OCI-LY7 (cell line): ENCODE measurements at regions not wholly inside any gene's neighbourhood (a gene's known extent, or its start where the extent isn't known, plus 50 kb on each side); places are given as distances from the start of the nearest gene placed in this dataset.

Experiments
- BruUV-seq: library from RNA; stranded (reverse); fragments of 400-500 nt; replicated peaks from 2 replicates; lab custom pipeline; 2021; lab: Mats Ljungman, UMichigan
- CTCF ChIA-PET: fragments of 300-600 bp; sonication (Branson Sonifier 250); formaldehyde crosslinking; loops from one replicate; lab custom pipeline; 2022; ENCODE audit warnings: antibody characterized with exemption; ENCODE audit not compliant: unreplicated experiment; lab: Charles Lee
- POLR2A ChIA-PET: fragments of 300-600 bp; sonication (Branson Sonifier 250); formaldehyde crosslinking; loops from one replicate; lab custom pipeline; 2022; ENCODE audit warnings: antibody characterized with exemption; lab: Charles Lee
- DNase-seq: peaks from one replicate; pipeline ENCODE4 v3.0.0-alpha.2; 2015; ENCODE audit warnings: low spot score
- H2AFZ ChIP-seq: fragments of 200-600 bp; sonication (generic), shearing (Covaris generic); 2 replicates; pipeline ENCODE4 v1.6.1; 2014; ENCODE audit warnings: mild to moderate bottlenecking, antibody characterized with exemption, low read length, moderate library complexity
- H3K27ac ChIP-seq: fragments of 200-600 bp; sonication (generic); 2 replicates; pipeline ENCODE4 v1.5.1; 2014; ENCODE audit warnings: mixed run types, low read depth, mild to moderate bottlenecking, moderate library complexity, low read length, inconsistent platforms; ENCODE audit not compliant: poor library complexity, severe bottlenecking
- H3K36me3 ChIP-seq: fragments of 200-600 bp; sonication (generic); 2 replicates; pipeline ENCODE4 v1.6.1; 2014; ENCODE audit warnings: mild to moderate bottlenecking, antibody characterized with exemption, low read length, moderate library complexity, mixed read lengths; ENCODE audit not compliant: insufficient read depth
- H3K4me1 ChIP-seq: fragments of 200-600 bp; sonication (generic); 2 replicates; pipeline ENCODE4 v1.5.1; 2014; ENCODE audit warnings: mild to moderate bottlenecking, low read length; ENCODE audit not compliant: insufficient read depth, poor library complexity, severe bottlenecking
- H3K4me2 ChIP-seq: fragments of 200-600 bp; sonication (generic); 2 replicates; pipeline ENCODE4 v1.6.1; 2014; ENCODE audit warnings: mild to moderate bottlenecking, low read length
- H3K4me3 ChIP-seq: fragments of 200-600 bp; sonication (generic); 2 replicates; pipeline ENCODE4 v1.5.1; 2014; ENCODE audit warnings: mild to moderate bottlenecking, low read depth, low read length; ENCODE audit not compliant: poor library complexity, severe bottlenecking
- H3K79me2 ChIP-seq: fragments of 200-600 bp; sonication (generic); 2 replicates; pipeline ENCODE4 v1.6.1; 2016; ENCODE audit warnings: low read depth, mild to moderate bottlenecking, low read length, moderate library complexity, mixed read lengths; ENCODE audit not compliant: insufficient read depth
- H3K9me2 ChIP-seq: fragments of 200-600 bp; sonication (generic); 2 replicates; pipeline ENCODE4 v1.6.1; 2016; ENCODE audit warnings: mild to moderate bottlenecking, low read length, mixed read lengths; ENCODE audit not compliant: insufficient read depth
- H3K9me3 ChIP-seq: fragments of 200-600 bp; sonication (generic); 2 replicates; pipeline ENCODE4 v1.6.1; 2014; ENCODE audit warnings: mild to moderate bottlenecking, mixed run types, low read length, mixed read lengths
- H4K20me1 ChIP-seq: fragments of 200-600 bp; sonication (generic); 2 replicates; pipeline ENCODE4 v1.6.1; 2014; ENCODE audit warnings: mild to moderate bottlenecking, antibody characterized with exemption, low read length, moderate library complexity, mixed read lengths; ENCODE audit not compliant: insufficient read depth
- EZH2phosphoT487 ChIP-seq: fragments of 200-600 bp; sonication (generic); IDR thresholded peaks from 2 replicates; pipeline ENCODE4 v1.6.1; 2018; ENCODE audit warnings: low read depth, borderline replicate concordance, mild to moderate bottlenecking, mixed run types, antibody characterized with exemption, low read length, moderate library complexity, mixed read lengths
- intact Hi-C: fragments of 100-400 bp; cut with micrococcal nuclease; formaldehyde crosslinking; loops from one replicate; pipeline ENCODE4 v1.10.0; 2022; ENCODE audit not compliant: unreplicated experiment
- TF ChIP-seq, protein P1 (sequence below): fragments of 200-600 bp; sonication (generic); conservative IDR thresholded peaks from 2 replicates; pipeline ENCODE4 v1.5.1; 2014; ENCODE audit warnings: mild to moderate bottlenecking, antibody characterized with exemption, low read length, moderate library complexity, mixed read lengths

- Histone ChIP-seq H3K4me2 (no peak overlapping the region), H4K20me1 (no peaks in the 10 kb centered on the region), H3K36me3 (no peaks in the 10 kb centered on the region), H3K9me2 (no peaks in the 10 kb centered on the region; the same call in 1 of the 2 replicates), H3K79me2 (no peaks in the 10 kb centered on the region), H3K9me3 (no peaks in the 10 kb centered on the region), H3K4me1 (no peaks in the 10 kb centered on the region), H3K4me3 (no peak overlapping the region), H3K27ac (no peak overlapping the region), H2AFZ (no peak overlapping the region)
- intact Hi-C loops: no loop called here
- ChIA-PET POLR2A (interaction anchor here (1.2 kb wide), 1 partner anchor 10 kb away, joined by 3 read pairs; no protein-coding TSS in a partner anchor), CTCF (no interaction called here)
- DNase-seq: no peak
- BruUV-seq: no TSS peak
- TF ChIP-seq, protein P1, sequence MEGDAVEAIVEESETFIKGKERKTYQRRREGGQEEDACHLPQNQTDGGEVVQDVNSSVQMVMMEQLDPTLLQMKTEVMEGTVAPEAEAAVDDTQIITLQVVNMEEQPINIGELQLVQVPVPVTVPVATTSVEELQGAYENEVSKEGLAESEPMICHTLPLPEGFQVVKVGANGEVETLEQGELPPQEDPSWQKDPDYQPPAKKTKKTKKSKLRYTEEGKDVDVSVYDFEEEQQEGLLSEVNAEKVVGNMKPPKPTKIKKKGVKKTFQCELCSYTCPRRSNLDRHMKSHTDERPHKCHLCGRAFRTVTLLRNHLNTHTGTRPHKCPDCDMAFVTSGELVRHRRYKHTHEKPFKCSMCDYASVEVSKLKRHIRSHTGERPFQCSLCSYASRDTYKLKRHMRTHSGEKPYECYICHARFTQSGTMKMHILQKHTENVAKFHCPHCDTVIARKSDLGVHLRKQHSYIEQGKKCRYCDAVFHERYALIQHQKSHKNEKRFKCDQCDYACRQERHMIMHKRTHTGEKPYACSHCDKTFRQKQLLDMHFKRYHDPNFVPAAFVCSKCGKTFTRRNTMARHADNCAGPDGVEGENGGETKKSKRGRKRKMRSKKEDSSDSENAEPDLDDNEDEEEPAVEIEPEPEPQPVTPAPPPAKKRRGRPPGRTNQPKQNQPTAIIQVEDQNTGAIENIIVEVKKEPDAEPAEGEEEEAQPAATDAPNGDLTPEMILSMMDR: no peak
- no peak for TF ChIP-seq EZH2phosphoT487
Measured at GRCh38 chr6:76867182-76867581, 596.1 kb downstream of the HTR1B start.

GRCh38 chr6:76866091-76866915, 597.0 kb downstream of the HTR1B start:
- H3K9me3 ChIP-seq: no peaks in the 10 kb centered on the region
- H2AFZ ChIP-seq: no peak overlapping the region
- ChIA-PET CTCF (no interaction called here), POLR2A (interaction anchor here (0.6 to 1.2 kb wide), 2 partner anchors 9 to 1059 kb away, joined by 3 read pairs; no protein-coding TSS in a partner anchor)
- no peaks in the 10 kb centered on the region for H4K20me1 ChIP-seq
- BruUV-seq: no TSS peak
- H3K9me2 ChIP-seq: no peaks in the 10 kb centered on the region; the same call in 1 of the 2 replicates
- no peaks in the 10 kb centered on the region for H3K36me3 ChIP-seq
- H3K4me3 ChIP-seq: no peak overlapping the region
- intact Hi-C loops: no loop called here
- DNase-seq: no peak
- no peaks in the 10 kb centered on the region for H3K4me1 ChIP-seq
- TF ChIP-seq, protein P1: no peak
- no peak for TF ChIP-seq EZH2phosphoT487
- H3K4me2 ChIP-seq: no peak overlapping the region
- H3K79me2 ChIP-seq: no peaks in the 10 kb centered on the region
- no peak overlapping the region for H3K27ac ChIP-seq

DNA sequence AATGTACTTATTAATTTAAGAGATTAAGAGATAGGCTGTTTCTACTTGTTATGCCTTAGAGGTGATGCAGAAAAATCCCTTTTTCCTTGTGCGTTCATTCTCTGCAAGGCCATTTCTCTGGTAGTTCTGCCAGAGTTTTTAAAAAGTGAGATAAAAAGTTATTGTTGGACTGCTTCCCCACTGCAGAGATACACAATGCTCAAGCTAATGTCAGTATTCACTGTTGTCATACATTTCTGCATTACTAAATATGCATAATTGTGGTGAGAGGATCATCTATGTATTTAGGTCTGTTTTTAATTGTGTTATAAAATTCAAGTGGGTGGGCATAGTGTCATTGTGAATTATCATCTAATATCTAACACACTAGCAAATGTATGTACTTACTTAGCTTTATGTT, 600.4 kb downstream of the HTR1B start:
- H2AFZ ChIP-seq: no peak overlapping the region
- no peak overlapping the region for H3K4me2 ChIP-seq
- H3K9me3 ChIP-seq: no peaks in the 10 kb centered on the region
- H3K9me2 ChIP-seq: no peaks in the 10 kb centered on the region; the same call in 1 of the 2 replicates
- no peak overlapping the region for H3K27ac ChIP-seq
- no peaks in the 10 kb centered on the region for H3K79me2 ChIP-seq
- CTCF ChIA-PET: no interaction called here
- POLR2A ChIA-PET: no interaction called here
- intact Hi-C loops: no loop called here
- no TSS peak for BruUV-seq
- H4K20me1 ChIP-seq: no peaks in the 10 kb centered on the region
- H3K36me3 ChIP-seq: no peaks in the 10 kb centered on the region
- no peak for DNase-seq
- no peak overlapping the region for H3K4me3 ChIP-seq
- H3K4me1 ChIP-seq: no peaks in the 10 kb centered on the region
- TF ChIP-seq EZH2phosphoT487: no peak
